ENCODE measurements at regions not wholly inside any gene's neighbourhood (a gene's known extent, or its start where the extent isn't known, plus 50 kb on each side); places are given as distances from the start of the nearest gene placed in this dataset.
"Not testable (repeated sequence)": the region's sequence is repeated elsewhere in the genome, so short reads cannot be mapped to it uniquely, and the experiment has no call there.

GRCh38 chr4:30968926-30969325 is 248.8 kb downstream of the PCDH7 start:
- DNase-seq (ENCODE audit: low spot score) (no peak), ATAC-seq (no peak)
- intact Hi-C loops (cut with DNase I): no loop called here

- no peak for ATAC-seq
- DNase-seq (ENCODE audit: low spot score): no peak
- intact Hi-C loops (cut with DNase I): no loop called here
Measured at GRCh38 chr4:30972542-30972941, 252.4 kb downstream of the PCDH7 start.

- DNase-seq (ENCODE audit: low spot score) (no peak), ATAC-seq (no peak)
- intact Hi-C loops (cut with DNase I): no loop called here
Measured at GRCh38 chr4:30973993-30974392, 253.8 kb downstream of the PCDH7 start.

GRCh38 chr4:30979402-30979801 is 259.2 kb downstream of the PCDH7 start:
- intact Hi-C loops (cut with DNase I): no loop called here
- DNase-seq (ENCODE audit: low spot score) (no peak), ATAC-seq (no peak)

GRCh38 chr4:30989508-30989907 is 269.3 kb downstream of the PCDH7 start:
- no peak for ATAC-seq
- intact Hi-C loops (cut with DNase I): no loop called here
- DNase-seq (ENCODE audit: low spot score): no peak

DNA sequence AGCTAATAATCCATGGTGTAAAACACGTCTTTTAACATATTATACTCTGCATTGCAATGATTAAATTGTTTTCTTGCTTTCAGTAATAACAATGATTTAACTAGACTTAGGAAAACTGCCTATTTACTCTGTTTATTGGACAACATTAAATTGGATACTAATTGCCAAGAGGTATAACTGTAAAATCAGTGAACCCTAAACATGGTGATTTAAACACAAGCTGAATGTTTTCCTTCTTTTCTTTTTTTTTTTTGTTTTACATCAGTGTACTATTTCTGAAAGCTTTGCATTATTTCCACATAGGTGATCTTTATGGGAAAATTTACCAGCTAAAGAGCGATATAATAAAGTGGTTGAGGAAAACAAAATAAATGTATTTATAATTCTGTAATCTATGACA is 276.7 kb downstream of the PCDH7 start:
- ATAC-seq (no peak), DNase-seq (ENCODE audit: low spot score) (no peak)
- intact Hi-C loops (cut with DNase I): no loop called here

- ATAC-seq (no peak), DNase-seq (ENCODE audit: low spot score) (no peak)
- intact Hi-C loops (cut with DNase I): no loop called here
Measured at GRCh38 chr4:31005037-31005436, 284.9 kb downstream of the PCDH7 start.

GRCh38 chr4:31007858-31008257 is 287.7 kb downstream of the PCDH7 start:
- no peak for DNase-seq (ENCODE audit: low spot score)
- intact Hi-C loops (cut with DNase I): no loop called here
- ATAC-seq: no peak

- DNase-seq (ENCODE audit: low spot score) (no peak), ATAC-seq (no peak)
- intact Hi-C loops (cut with DNase I): no loop called here
Measured at GRCh38 chr4:31009926-31010325, 289.8 kb downstream of the PCDH7 start.

GRCh38 chr4:31015123-31015522 is 295.0 kb downstream of the PCDH7 start:
- DNase-seq (ENCODE audit: low spot score): no peak
- intact Hi-C loops (cut with DNase I): no loop called here

GRCh38 chr4:31016322-31017061 is 296.3 kb downstream of the PCDH7 start:
- ATAC-seq (no peak), DNase-seq (ENCODE audit: low spot score) (no peak)
- intact Hi-C loops (cut with DNase I): no loop called here

More at GRCh38 chr4:31015123-31015522, 295.0 kb downstream of the PCDH7 start:
- no peak for ATAC-seq

DNA sequence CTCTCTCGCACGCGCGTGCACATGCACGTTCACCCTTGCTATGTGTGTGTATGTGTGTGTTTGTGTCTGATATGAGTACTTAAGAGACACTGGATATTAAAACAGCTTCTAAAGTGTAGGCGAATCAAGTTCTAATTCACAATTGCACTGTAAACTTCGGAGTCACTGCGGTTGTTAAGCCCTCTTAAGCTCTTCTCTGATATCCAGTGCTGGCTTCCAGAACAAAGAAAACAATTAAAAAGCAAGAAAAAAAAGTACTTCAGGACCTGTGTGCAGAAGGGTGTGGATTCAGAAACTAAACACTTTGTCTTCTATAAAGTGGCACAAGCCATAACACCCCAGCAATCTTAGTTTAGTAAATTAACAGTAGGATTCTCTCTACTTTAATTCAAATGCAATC is 300.2 kb downstream of the PCDH7 start:
- intact Hi-C loops (cut with DNase I): no loop called here
- ATAC-seq: no peak
- DNase-seq (ENCODE audit: low spot score): no peak

DNA sequence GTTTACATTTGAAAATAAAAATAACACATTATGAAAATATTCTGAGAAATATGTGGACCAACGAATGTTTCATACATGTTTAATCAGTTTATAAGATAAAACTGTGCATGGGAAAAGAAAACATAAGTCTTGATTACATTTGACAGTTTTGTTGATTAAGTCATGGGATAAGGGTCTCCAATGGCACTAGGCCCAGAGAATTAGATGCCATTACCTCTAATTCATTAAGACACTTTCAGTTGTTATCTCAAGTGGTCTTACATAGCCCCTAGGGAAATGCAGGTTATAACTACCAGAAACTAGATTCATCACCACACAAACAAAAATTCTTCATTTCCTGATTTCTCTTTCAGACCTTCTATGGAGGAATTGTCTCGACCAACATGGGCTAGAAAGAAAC is 300.8 kb downstream of the PCDH7 start:
- ATAC-seq (no peak), DNase-seq (ENCODE audit: low spot score) (no peak)
- intact Hi-C loops (cut with DNase I): no loop called here

DNA sequence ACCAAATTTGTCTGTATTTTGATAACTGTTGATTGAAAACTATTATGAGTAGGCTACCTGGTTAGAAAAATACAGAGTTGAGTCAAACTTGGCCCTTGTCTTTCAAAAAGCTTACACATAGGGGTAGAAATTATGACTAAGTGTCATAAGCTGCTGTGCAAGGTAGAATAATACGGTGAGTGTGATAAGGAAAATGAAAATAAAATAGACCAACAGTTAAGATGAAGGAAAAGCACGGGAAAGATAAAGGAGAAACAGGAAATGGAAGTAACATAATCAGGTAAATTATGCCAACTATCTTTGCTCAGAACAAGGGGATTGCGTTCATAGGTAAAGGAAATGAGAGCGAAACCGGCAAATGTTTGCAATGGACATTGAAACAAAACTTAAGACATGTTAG is 302.5 kb downstream of the PCDH7 start:
- intact Hi-C loops (cut with DNase I): no loop called here
- no peak for ATAC-seq

DNA sequence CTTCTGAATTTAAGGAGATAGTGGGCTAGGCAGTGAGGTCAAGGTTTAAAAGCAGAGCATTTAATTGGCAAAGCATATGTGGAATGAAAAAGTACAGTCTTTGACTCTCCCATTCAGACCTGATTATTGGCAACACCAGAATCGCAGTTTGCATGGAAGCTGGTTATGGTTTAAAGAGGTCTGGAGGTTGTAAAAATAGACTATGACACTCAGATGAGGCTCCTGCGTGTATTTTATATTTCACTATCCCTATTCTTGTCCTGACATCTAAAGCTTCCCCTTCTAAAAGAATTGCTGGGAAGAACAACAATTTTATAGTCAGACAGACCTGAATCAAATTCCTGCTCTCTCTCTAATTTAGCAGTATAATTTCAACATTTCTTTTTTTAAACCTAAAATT is 302.9 kb downstream of the PCDH7 start:
- ATAC-seq: no peak
- DNase-seq (ENCODE audit: low spot score): no peak
- intact Hi-C loops (cut with DNase I): no loop called here

More for the DNA sequence above, 302.5 kb downstream of the PCDH7 start:
- DNase-seq (ENCODE audit: low spot score): no peak

- DNase-seq (ENCODE audit: low spot score) (no peak), ATAC-seq (no peak)
- intact Hi-C loops (cut with DNase I): no loop called here
Measured at GRCh38 chr4:31023742-31024141, 303.6 kb downstream of the PCDH7 start.

DNA sequence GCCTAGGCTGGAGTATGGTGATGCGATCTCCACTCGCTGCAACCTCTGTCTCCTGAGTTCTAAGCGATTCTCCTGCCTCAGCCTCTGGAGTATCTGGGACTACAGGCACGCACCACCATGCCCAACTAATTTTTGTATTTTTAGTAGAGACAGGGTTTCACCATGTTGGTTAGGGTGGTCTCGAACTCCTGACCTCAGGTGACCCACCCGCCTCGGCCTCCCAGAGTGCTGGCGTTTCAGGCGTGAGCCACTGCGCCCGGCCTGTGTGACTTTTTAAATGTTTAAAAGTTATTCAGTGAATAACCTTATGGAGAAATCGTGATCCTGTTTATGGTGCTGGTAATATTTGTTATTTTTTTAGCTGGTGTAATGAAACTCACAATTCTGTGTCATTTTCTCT is 304.6 kb downstream of the PCDH7 start:
- DNase-seq (ENCODE audit: low spot score); ATAC-seq; intact Hi-C loops (cut with DNase I): not testable (repeated sequence)

- no peak for ATAC-seq
- intact Hi-C loops (cut with DNase I): no loop called here
- no peak for DNase-seq (ENCODE audit: low spot score)
Measured at GRCh38 chr4:31026256-31026655, 306.1 kb downstream of the PCDH7 start.

GRCh38 chr4:31034550-31034949 is 314.4 kb downstream of the PCDH7 start:
- intact Hi-C loops (cut with DNase I): no loop called here
- ATAC-seq: no peak
- DNase-seq (ENCODE audit: low spot score): no peak

- intact Hi-C loops (cut with DNase I): no loop called here
- ATAC-seq (no peak), DNase-seq (ENCODE audit: low spot score) (no peak)
Measured at GRCh38 chr4:31035761-31036160, 315.6 kb downstream of the PCDH7 start.

- intact Hi-C loops (cut with DNase I): no loop called here
- no peak for DNase-seq (ENCODE audit: low spot score)
- ATAC-seq: no peak
Measured at GRCh38 chr4:31037703-31038102, 317.5 kb downstream of the PCDH7 start.

Measured in sciatic nerve (tissue), 2 donors.